ENCODE measurements at regions not wholly inside any gene's neighbourhood (a gene's known extent, or its start where the extent isn't known, plus 50 kb on each side); places are given as distances from the start of the nearest gene placed in this dataset.

- no peaks in the 10 kb centered on the region for H3K4me1 ChIP-seq
- FAIRE-seq: no peak
- no peak for DNase-seq
- H3K36me3 ChIP-seq: no peaks in the 10 kb centered on the region
- H3K27me3 ChIP-seq: no peaks in the 10 kb centered on the region
- no peak overlapping the region for H3K4me3 ChIP-seq
- ATAC-seq: no peak
- intact Hi-C loops (cut with DNase I): no loop called here
- H3K27ac ChIP-seq: no peak overlapping the region
- H3K9me3 ChIP-seq: no peaks in the 10 kb centered on the region
- no peak for TF ChIP-seq CTCF (IDR thresholded peaks at IDR 0.05)
- WGBS, 2 donors: 49 to 63% methylated on average over 2 of the region's 2 CpGs
Observed at GRCh38 chr13:22312405-22312803, 641.5 kb downstream of the FGF9 start.

GRCh38 chr13:22316494-22317025, 645.7 kb downstream of the FGF9 start:
- Histone ChIP-seq H3K27me3 (no peaks in the 10 kb centered on the region), H3K4me1 (no peaks in the 10 kb centered on the region), H3K9me3 (no peaks in the 10 kb centered on the region), H3K36me3 (no peaks in the 10 kb centered on the region), H3K4me3 (no peak overlapping the region), H3K27ac (no peak overlapping the region)
- FAIRE-seq: no peak
- no peak for DNase-seq
- TF ChIP-seq CTCF (IDR thresholded peaks at IDR 0.05): no peak
- WGBS, 2 donors: 66 to 76% methylated on average over 8 of the region's 8 CpGs
- ATAC-seq: no peak
- intact Hi-C loops (cut with DNase I): no loop called here

GRCh38 chr13:22320991-22321390, 650.1 kb downstream of the FGF9 start:
- Histone ChIP-seq H3K9me3 (no peaks in the 10 kb centered on the region), H3K27ac (no peak overlapping the region), H3K27me3 (no peaks in the 10 kb centered on the region), H3K4me3 (no peak overlapping the region), H3K36me3 (no peaks in the 10 kb centered on the region), H3K4me1 (no peaks in the 10 kb centered on the region)
- no peak for TF ChIP-seq CTCF (IDR thresholded peaks at IDR 0.05)
- no peak for ATAC-seq
- intact Hi-C loops (cut with DNase I): no loop called here
- no peak for DNase-seq
- FAIRE-seq: no peak
- 61 to 70% methylated on average over 3 of the region's 3 CpGs for WGBS, 2 donors

- H3K4me1 ChIP-seq: no peaks in the 10 kb centered on the region
- no peaks in the 10 kb centered on the region for H3K27me3 ChIP-seq
- no peak overlapping the region for H3K4me3 ChIP-seq
- WGBS, 2 donors: 56 to 63% methylated on average over 3 of the region's 3 CpGs
- ATAC-seq: no peak
- TF ChIP-seq CTCF (IDR thresholded peaks at IDR 0.05): no peak
- no peak overlapping the region for H3K27ac ChIP-seq
- FAIRE-seq: no peak
- DNase-seq: no peak
- H3K9me3 ChIP-seq: no peaks in the 10 kb centered on the region
- H3K36me3 ChIP-seq: no peaks in the 10 kb centered on the region
- intact Hi-C loops (cut with DNase I): no loop called here
Observed at GRCh38 chr13:22325761-22326160, 654.9 kb downstream of the FGF9 start.

GRCh38 chr13:22332416-22332815, 661.5 kb downstream of the FGF9 start:
- FAIRE-seq (peak; percentile 64), ATAC-seq (no peak), DNase-seq (no peak)
- Histone ChIP-seq H3K4me3 (no peak overlapping the region), H3K27ac (no peak overlapping the region), H3K4me1 (no peaks in the 10 kb centered on the region), H3K9me3 (no peaks in the 10 kb centered on the region), H3K36me3 (no peaks in the 10 kb centered on the region), H3K27me3 (no peaks in the 10 kb centered on the region)
- WGBS, 2 donors: 73 to 81% methylated on average over 7 of the region's 7 CpGs
- intact Hi-C loops (cut with DNase I): no loop called here
- TF ChIP-seq CTCF (IDR thresholded peaks at IDR 0.05): no peak
